RPMI8226 (cell line): ENCODE measurements at regions not wholly inside any gene's neighbourhood (a gene's known extent, or its start where the extent isn't known, plus 50 kb on each side); places are given as distances from the start of the nearest gene placed in this dataset.

Experiments
- DNase-seq: peaks from one replicate; pipeline ENCODE4 v3.0.0-alpha.2; 2015

DNA sequence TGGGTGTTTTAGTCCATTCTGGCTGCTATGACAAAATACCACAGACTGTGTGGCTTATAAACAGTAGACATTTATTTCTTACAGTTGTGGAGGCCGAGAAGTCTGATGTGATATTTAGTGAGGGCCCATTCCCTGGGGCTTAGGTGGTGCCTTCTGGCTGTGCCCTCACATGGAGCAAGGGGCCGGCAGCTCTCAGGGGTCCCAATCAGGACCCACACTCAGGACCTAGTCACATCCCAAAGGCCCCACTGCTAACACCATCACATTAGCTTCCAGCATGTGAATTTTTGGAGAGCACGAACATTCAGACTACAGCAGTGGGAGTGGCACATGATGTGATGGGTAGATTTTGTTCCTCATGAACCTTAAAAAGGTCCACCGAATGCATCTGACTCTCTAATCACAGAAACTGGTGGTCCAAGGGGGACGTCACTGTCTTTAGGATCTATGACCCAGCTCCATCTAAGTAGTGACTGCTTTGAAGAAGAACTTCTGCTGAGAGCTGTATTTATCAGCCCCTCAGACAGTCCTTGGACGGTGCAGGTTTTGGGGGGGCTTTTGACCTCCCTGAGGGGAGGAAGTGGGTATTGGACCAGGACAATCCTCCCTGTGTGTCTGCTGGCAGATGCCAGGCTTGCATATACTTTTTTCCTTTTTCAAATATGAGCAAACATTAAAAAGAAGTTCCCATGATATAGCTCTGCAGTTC, 154.5 kb upstream of the ZNF32 start:
- DNase-seq: no peak

GRCh38 chr10:43801626-43802025, 152.9 kb upstream of the ZNF32 start:
- no peak for DNase-seq

GRCh38 chr10:43801140-43801539, 152.5 kb upstream of the ZNF32 start:
- DNase-seq: no peak

- DNase-seq: no peak
Measured at GRCh38 chr10:43796781-43797180, 148.1 kb upstream of the ZNF32 start.

DNA sequence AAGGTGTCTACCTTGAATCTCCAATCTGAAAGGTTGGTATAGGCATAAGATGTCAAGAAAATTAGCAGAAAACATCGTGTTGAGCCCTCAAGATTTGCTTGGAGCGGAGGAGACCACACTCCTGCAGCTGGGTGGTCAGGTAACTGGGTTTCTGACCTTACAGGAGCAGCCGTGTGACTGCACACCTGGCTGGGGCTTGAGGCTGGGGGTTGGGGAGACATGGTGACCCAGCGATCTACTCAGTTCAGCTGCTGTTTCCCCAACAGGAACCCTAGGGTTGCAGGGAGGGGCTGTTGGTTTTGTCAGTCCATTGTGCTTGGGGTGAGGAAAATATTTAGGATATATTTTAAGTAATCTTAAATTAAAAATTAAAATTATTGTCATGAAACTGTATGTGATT, 147.0 kb upstream of the ZNF32 start:
- DNase-seq: no peak

- no peak for DNase-seq
Measured at GRCh38 chr10:43795093-43795492, 146.4 kb upstream of the ZNF32 start.

GRCh38 chr10:43794181-43794815, 145.6 kb upstream of the ZNF32 start:
- DNase-seq: no peak

DNA sequence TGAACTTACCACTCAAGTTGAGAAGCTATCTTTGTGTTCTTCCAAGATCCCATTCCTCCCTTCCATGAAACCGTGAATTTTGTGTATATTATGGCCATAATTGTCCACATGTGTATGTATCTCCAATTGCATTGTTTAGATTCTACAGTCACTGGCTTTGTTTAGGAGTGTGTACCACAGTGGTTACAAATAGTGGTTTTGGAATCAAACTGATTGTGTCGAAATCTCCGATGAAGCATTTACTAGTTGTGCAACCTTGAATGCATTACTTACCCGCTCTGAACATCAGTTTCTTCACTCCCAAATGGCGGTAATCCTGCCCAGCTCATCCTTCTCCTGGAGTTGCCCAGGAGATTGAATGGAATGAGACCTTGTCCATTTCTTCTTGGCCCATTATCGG, 145.0 kb upstream of the ZNF32 start:
- DNase-seq: no peak

DNA sequence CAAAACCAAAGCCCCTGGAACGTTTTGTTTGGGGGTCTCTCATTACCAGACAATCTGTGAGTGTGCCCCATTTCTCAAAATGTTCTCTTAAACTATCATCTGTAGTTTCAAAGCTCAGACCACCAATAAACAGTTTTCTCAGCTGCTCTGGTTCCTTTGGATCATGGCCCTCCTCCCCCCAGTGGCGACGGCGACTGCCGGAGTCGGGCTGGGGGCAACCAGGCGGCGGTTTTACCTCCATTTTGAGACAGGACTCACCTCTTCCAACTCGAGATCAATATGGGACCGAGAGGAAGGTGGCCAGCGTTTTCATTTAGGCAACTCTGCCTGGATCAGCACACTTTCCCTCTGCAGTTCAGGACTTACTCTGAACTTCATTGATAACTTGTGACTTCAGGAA, 141.5 kb upstream of the ZNF32 start:
- DNase-seq: no peak

DNA sequence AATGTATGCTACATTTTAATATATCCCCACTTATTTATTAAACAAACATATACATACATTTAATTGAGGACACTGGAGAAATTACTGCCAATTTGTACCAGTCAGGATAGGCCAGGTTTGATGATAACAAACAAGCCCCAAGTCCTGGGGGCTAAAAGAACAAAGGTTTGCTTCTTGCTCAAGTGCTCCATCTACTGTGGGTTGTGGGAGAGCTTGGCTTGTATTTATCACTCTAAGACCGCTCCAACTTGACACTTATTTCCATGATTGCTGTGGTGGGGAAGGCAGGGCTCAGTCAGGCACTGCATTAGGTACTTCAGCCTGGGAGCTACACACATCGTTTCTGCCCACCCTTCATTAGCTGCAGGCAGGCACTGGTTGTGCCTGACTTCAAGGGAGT, 136.6 kb upstream of the ZNF32 start:
- DNase-seq: no peak

- no peak for DNase-seq
Measured at GRCh38 chr10:43782814-43783213, 134.1 kb upstream of the ZNF32 start.

- no peak for DNase-seq
Measured at GRCh38 chr10:43781480-43782361, 133.0 kb upstream of the ZNF32 start.

DNA sequence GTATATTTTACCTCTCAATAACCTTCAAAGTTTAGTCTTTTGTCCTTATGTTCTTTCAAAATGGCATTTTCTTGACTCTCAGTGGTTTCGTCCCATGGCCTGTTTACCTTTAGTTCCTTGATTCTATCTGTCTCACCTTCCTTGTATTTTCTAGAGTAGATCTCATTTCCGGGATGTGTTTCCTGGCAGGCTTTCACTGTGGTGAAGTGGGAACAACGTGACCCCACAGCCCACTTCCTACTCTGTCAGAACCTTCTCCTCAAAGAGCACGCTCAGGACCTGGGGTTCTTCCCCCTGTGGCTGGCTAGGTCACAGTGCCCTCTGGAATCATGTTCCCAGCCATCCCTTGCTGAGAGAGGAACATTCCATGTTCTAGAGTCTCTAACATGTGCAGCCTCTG, 129.9 kb upstream of the ZNF32 start:
- no peak for DNase-seq

- DNase-seq: no peak
Measured at GRCh38 chr10:43775384-43775783, 126.7 kb upstream of the ZNF32 start.

DNA sequence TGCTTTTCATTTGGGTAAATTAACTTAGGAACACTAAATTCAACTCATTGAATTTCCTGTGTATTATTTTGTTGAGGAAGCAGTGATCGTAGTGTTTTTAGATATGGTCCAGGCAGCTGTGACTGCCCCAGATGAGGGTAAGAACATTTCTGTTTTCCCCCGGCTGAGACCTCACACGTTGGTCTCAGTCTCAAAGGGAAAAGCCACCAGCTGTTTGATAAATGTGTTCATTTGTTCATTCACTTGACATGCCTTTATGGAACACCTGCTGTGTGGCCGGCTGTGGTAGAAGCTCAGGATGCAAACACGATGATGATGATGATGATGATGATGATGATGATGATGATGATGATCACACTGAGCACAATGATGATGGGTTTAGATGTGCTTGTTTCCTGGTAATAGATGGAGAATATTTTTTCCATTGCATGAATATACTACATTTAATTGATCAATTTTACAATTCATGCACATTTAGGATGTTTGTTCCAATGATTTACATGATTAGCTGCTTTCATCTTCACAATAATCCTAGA, 125.6 kb upstream of the ZNF32 start:
- DNase-seq: no peak

GRCh38 chr10:43773736-43774135, 125.1 kb upstream of the ZNF32 start:
- DNase-seq: no peak

- no peak for DNase-seq
Measured at GRCh38 chr10:43772171-43772570, 123.5 kb upstream of the ZNF32 start.

DNA sequence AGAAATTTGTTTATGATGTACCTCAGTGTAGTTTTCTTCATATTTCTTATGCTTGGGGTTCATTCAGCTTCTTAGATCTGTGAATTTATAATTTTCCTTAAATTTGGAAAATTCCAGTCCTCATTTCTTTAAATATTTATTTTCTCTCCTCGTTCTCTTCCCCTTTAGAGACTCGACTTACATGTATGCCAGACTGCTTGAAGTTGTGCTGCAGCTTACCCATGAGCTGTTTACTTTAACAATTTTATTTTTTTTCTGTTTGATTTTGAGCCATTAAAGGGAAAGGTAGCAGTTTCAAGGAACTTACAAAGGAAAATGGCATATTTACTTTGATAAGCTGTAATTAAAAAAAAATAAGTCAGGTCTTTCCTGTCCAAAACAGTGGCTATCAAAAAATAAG, 123.0 kb upstream of the ZNF32 start:
- no peak for DNase-seq

- DNase-seq: no peak
Measured at GRCh38 chr10:43765516-43765915, 116.8 kb upstream of the ZNF32 start.

DNA sequence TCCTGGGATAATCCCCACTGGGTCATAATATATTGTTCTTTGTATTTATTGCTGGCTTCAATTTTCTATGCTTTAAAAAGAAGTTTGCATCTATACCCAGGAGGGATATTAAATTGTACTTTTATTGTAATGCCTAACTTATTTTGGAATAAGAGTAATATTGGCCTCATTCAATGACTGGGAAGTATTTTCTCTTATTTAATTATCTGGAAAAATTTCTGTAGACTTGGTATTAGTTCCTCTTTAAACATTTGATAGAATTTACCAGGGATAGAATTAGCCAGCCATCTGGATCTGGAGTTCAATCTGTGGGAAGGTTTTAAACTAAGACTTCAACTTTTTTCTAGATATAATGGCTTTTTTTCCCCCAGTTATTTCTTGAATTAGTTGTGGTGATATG, 115.2 kb upstream of the ZNF32 start:
- no peak for DNase-seq

GRCh38 chr10:43760514-43760913, 111.8 kb upstream of the ZNF32 start:
- no peak for DNase-seq

DNA sequence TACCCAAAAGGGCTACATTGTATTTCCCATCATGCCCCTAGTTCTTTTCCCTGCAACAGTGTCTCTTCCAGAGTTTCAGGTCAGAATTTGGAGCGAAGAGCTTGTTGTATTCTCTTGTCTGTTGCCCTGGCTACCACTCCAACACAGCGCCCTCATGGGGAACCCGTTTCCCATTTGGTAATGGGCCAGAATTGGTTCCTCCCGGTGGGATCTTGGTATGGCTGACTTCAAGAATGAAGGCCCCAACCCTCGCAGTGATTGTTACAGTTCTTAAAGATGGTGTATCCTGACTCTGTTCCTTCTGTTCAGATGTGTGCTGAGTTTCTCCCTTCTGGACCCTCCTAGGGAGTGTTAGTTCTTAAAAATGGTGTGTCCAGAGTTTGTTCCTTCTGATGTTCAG, 110.5 kb upstream of the ZNF32 start:
- no peak for DNase-seq

DNA sequence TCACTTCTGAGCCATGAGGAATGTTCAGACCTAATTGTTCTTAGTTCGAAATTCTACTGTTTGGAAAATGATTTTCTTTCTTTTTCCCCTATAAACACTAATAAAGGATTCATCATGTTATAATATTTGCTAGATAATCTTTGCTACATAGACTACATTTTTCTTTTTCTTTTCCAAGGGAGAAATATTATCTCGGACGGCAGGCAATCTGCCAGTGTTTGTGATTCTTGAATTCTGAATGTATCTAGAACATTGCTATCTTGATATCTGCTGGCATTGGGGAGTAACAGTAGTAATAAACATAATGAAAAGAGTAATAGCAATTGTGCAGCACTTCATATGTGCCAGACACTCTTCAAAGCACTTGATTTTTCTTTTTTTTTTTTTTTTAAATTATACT, 107.7 kb upstream of the ZNF32 start:
- no peak for DNase-seq
